Stimulated activated effector memory CD8-positive, alpha-beta T cell treated with anti-CD3 and anti-CD28 coated beads, Interleukin-12 subunit alpha, Interleukin-12 subunit beta, amount 100 ng/mL, for 72 hours (primary cell): ENCODE measurements at regions not wholly inside any gene's neighbourhood (a gene's known extent, or its start where the extent isn't known, plus 50 kb on each side); places are given as distances from the start of the nearest gene placed in this dataset.

Source experiments
- ATAC-seq: fragments of 150-1000 bp; cut with Tn5 transposase; 2 replicates; pipeline ENCODE4 v1.10.0; 2021
- DNase-seq, 2 donors: peaks; one replicate each; pipeline ENCODE4 v3.0.0; 2021 to 2022; ENCODE audit warnings: low spot score in 2 of 2
- H3K27ac Mint-ChIP-seq: one replicate; pipeline ENCODE4 v1.8.0; 2022; ENCODE audit warnings: mild to moderate bottlenecking, mixed read lengths
- H3K36me3 Mint-ChIP-seq: one replicate; pipeline ENCODE4 v1.8.0; 2022; ENCODE audit warnings: mild to moderate bottlenecking, mixed read lengths
- H3K4me1 Mint-ChIP-seq: one replicate; pipeline ENCODE4 v1.8.0; 2022; ENCODE audit warnings: mixed read lengths
- H3K4me3 Mint-ChIP-seq: one replicate; pipeline ENCODE4 v1.8.0; 2022; ENCODE audit warnings: mild to moderate bottlenecking, mixed read lengths
- H3K9me3 Mint-ChIP-seq: one replicate; pipeline ENCODE4 v1.8.0; 2022; ENCODE audit warnings: mixed read lengths

DNA sequence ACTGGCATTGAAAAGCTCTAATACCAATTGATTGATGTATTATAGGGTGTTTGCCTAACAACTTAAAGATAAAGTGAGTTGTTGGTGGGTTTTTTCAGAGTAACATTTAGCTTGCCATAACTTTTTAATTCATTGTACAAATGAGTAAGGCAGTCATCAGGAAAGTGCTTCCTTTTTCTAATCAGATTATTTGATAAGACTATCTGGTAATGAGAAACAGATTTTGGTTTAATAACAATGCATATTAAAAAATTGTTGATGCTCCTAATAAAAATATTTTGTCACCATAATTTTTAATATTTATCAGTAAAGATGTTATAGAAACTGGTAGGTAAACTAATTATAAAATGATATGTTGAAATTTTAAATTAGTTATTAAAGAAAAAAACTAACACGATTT lies 51.3 kb downstream of the BLTP1 start:
- DNase-seq: no peak
- H3K4me1 Mint-ChIP-seq: no peaks in the 10 kb centered on the region
- no peaks in the 10 kb centered on the region for H3K9me3 Mint-ChIP-seq
- H3K4me3 Mint-ChIP-seq: no peak overlapping the region
- peaks cover 89% of the 10 kb centered on the region for H3K36me3 Mint-ChIP-seq
- H3K27ac Mint-ChIP-seq: no peak overlapping the region
- ATAC-seq: no peak

DNA sequence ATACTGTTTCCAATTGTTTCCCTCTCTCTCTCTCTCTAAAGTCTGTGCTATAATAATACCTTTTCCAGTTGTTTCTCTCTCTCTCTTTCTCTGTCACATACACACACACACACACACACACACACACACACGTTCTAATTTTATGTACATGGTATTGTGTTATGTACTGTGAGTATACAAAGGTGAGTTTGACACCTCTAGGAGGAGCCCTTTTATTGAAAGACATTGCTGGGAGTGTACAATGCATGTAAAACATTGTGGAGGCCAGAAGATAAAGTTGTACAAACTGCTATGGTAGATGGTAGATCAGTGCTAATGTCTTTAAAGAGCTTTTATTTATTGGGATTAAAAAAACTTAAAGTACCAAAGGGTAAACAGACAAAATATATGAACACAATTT lies 53.6 kb downstream of the BLTP1 start:
- no peak overlapping the region for H3K27ac Mint-ChIP-seq
- no peak for ATAC-seq
- H3K4me1 Mint-ChIP-seq: no peaks in the 10 kb centered on the region
- H3K9me3 Mint-ChIP-seq: no peaks in the 10 kb centered on the region
- DNase-seq: no peak
- no peak overlapping the region for H3K4me3 Mint-ChIP-seq
- peaks cover 89% of the 10 kb centered on the region for H3K36me3 Mint-ChIP-seq

DNA sequence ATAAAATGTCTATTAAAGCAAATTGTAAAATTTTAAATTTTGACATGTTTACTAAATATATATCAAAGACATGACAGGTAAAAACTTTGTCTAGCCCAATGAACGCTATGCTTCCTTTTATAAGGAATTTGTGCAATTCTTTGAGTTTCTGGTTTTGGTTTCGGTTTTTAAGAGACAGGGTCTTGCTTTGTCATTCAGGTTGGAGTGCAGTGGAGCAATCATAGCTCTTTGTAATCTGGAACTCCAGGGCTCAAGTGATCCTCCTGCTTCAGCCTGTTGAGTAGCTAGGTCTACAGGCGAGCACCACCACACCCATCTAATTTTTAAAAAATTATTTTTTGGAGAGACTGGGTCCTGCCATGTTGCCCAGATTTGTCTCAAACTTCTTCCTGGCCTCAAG lies 60.7 kb downstream of the BLTP1 start:
- peaks cover 59% of the 10 kb centered on the region for H3K36me3 Mint-ChIP-seq
- no peak overlapping the region for H3K4me3 Mint-ChIP-seq
- DNase-seq (no peak), ATAC-seq (no peak)
- no peak overlapping the region for H3K27ac Mint-ChIP-seq
- H3K9me3 Mint-ChIP-seq: no peaks in the 10 kb centered on the region
- H3K4me1 Mint-ChIP-seq: peaks cover 7% of the 10 kb centered on the region

DNA sequence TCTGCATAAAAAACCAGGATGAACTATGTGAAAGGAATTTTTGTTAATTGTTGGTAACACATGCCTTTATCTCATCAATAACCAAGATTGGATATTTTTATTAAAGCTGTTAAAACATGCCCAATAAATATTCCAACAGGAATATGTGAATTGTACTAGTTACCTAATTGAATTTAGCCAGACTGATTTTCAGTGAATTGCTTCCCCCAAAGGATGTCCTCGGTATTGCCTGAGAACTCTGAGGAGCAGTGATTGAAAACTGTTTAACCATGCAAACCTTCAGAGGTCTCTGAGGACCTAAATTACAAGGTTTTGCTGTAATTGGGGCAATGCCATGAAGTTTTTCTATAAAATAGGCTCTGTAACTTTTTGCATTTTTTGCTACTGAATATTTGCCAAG lies 66.6 kb downstream of the BLTP1 start:
- Mint-ChIP-seq H3K9me3 (no peaks in the 10 kb centered on the region), H3K4me1 (peaks cover 13% of the 10 kb centered on the region), H3K27ac (no peak overlapping the region), H3K36me3 (peaks cover 49% of the 10 kb centered on the region), H3K4me3 (no peak overlapping the region)
- DNase-seq (no peak), ATAC-seq (no peak)

DNA sequence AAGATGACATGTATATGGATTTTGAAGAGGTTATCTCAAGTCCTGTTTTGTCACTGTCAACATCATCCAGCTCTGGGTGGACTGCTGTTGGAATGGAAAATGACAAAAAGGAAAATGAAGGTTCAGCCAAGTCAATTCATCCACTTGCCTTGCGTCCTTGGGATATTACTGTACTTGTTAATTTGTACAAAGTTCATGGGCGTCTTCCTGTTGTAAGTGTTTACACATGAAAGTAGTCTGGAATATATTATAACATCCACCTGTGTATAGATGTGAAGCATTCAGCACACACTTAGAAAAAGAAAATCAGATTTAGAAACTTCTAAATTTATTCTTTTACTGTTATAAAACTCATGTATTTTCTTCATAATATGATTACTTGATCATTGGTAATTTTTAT lies 67.2 kb downstream of the BLTP1 start:
- DNase-seq: no peak
- H3K4me1 Mint-ChIP-seq: peaks cover 13% of the 10 kb centered on the region
- peaks cover 51% of the 10 kb centered on the region for H3K36me3 Mint-ChIP-seq

DNA sequence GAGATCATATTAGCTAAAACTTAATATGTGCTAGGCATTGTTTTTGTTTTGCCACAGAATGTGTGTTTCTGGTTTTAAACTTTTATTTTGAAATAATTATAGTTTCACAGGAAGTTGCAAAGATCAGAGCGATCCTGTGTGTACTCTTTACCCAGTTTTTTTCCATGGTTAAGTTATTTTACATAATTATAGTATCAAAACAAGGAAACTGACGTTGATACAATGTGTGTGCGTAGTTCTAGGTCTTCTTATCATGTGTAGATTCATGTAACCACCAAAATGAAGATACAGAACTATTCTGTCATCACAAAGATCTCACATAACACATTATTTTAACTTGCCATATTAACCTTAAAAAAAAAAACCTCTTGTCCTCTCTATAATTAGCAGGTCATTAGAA lies 69.2 kb downstream of the BLTP1 start:
- Mint-ChIP-seq H3K9me3 (no peaks in the 10 kb centered on the region), H3K4me1 (peaks cover 13% of the 10 kb centered on the region), H3K4me3 (no peak overlapping the region), H3K27ac (no peak overlapping the region), H3K36me3 (peaks cover 58% of the 10 kb centered on the region)
- DNase-seq (no peak), ATAC-seq (no peak)

More for the DNA sequence above, 67.2 kb downstream of the BLTP1 start:
- Mint-ChIP-seq H3K9me3 (no peaks in the 10 kb centered on the region), H3K27ac (no peak overlapping the region), H3K4me3 (no peak overlapping the region)
- no peak for ATAC-seq

DNA sequence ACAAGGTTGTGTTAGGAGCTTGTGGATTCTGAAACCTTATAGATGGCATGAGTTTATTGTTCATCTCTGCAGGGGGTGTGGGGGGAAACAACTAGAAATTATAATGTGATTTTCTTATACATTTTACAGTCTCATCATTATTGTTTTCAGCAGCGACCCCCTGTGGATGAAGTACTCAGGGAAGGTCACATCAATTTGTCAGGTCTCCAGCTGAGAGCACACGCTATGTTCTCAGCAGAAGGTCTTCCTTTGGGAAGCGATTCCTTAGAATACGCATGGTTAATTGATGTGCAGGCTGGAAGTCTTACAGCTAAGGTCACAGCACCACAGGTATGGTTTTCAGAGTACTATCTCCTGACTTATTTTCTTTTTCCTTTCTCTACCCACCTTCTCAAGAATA lies 72.2 kb downstream of the BLTP1 start:
- no peak overlapping the region for H3K27ac Mint-ChIP-seq
- DNase-seq: no peak
- peaks cover 58% of the 10 kb centered on the region for H3K36me3 Mint-ChIP-seq
- ATAC-seq: no peak
- H3K4me1 Mint-ChIP-seq: peaks cover 6% of the 10 kb centered on the region
- H3K9me3 Mint-ChIP-seq: no peaks in the 10 kb centered on the region
- H3K4me3 Mint-ChIP-seq: no peak overlapping the region

DNA sequence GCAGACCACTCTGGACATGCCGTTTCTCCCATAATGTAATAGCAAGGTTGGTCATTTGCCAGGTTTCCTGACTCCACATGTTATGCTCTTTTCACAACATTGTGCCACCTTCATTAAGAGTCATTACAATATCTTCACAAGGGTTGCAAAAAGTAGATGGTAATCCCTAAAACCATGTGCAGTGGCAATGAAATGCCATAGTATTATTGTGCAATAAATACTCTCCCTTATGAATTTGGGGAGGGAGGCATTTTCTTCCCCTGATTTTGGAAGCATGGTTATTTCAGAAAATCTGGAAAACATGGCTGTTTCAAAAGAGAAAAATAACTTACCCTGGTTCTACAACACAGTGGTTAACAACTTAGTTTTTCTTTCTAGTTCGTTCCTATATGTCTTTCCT lies 75.1 kb downstream of the BLTP1 start:
- ATAC-seq: no peak
- no peak overlapping the region for H3K27ac Mint-ChIP-seq
- H3K36me3 Mint-ChIP-seq: peaks cover 63% of the 10 kb centered on the region

DNA sequence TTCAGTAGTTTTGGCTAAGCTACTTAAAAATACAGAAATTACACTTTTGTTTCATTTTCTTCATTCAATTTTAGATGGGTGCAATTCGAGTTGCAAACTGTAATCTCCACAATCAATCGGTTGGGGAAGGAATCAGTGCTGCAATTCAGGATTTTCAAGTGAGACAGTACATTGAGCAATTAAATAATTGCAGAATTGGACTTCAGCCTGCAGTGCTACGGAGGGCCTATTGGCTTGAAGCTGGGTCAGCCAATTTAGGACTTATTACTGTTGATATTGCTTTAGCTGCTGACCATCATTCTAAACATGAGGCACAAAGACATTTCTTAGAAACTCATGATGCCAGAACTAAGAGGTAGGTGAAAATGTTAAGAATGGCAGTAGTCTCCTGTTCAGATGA lies 77.7 kb downstream of the BLTP1 start:
- peak overlapping the region; percentile 58 for H3K27ac Mint-ChIP-seq
- DNase-seq: no peak
- H3K9me3 Mint-ChIP-seq: no peaks in the 10 kb centered on the region
- peaks cover 48% of the 10 kb centered on the region for H3K36me3 Mint-ChIP-seq
- no peak for ATAC-seq
- no peak overlapping the region for H3K4me3 Mint-ChIP-seq
- peaks cover 6% of the 10 kb centered on the region for H3K4me1 Mint-ChIP-seq

More for the DNA sequence above, 75.1 kb downstream of the BLTP1 start:
- H3K4me3 Mint-ChIP-seq: no peak overlapping the region
- no peaks in the 10 kb centered on the region for H3K9me3 Mint-ChIP-seq
- no peak for DNase-seq
- H3K4me1 Mint-ChIP-seq: peaks cover 6% of the 10 kb centered on the region

DNA sequence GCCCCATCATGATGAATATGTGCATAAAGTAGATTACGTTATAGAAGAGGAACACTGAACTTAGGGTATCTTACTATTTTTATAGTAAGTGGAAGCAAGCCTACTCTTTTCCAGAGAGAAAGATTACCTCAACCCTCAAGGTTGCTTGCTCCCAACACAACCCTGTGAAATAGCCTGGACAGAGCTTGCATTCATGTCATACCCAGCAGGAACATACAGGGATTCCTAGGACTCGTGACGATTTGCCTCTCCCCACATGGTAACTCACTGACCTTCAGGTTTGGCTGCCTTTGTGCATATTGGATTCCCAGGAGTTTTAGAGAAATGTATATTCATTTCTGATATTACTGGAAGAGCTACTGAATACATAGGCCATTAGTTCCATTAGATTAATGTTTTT lies 80.5 kb downstream of the BLTP1 start:
- H3K4me3 Mint-ChIP-seq: no peak overlapping the region
- H3K4me1 Mint-ChIP-seq: peaks cover 6% of the 10 kb centered on the region
- no peak for ATAC-seq
- H3K9me3 Mint-ChIP-seq: no peaks in the 10 kb centered on the region
- DNase-seq: no peak
- H3K36me3 Mint-ChIP-seq: peaks cover 47% of the 10 kb centered on the region
- H3K27ac Mint-ChIP-seq: no peak overlapping the region

DNA sequence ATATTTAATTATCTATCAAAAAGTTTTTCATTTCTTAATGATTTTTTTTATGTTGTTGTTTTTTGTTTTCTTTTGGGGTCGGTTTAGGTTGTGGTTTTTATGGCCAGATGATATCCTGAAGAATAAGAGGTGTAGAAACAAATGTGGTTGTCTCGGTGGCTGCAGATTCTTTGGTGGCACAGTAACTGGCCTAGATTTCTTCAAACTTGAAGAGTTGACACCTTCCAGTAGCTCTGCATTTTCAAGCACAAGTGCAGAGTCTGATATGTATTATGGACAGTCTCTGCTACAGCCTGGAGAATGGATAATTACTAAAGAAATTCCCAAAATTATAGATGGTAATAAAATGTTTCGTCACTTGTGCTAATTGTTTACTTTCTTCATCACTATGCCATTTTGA lies 82.6 kb downstream of the BLTP1 start:
- H3K4me3 Mint-ChIP-seq: no peak overlapping the region
- H3K36me3 Mint-ChIP-seq: peaks cover 43% of the 10 kb centered on the region
- DNase-seq: no peak
- H3K27ac Mint-ChIP-seq: peak overlapping the region; percentile 29
- no peak for ATAC-seq
- peaks cover 6% of the 10 kb centered on the region for H3K4me1 Mint-ChIP-seq
- H3K9me3 Mint-ChIP-seq: no peaks in the 10 kb centered on the region

DNA sequence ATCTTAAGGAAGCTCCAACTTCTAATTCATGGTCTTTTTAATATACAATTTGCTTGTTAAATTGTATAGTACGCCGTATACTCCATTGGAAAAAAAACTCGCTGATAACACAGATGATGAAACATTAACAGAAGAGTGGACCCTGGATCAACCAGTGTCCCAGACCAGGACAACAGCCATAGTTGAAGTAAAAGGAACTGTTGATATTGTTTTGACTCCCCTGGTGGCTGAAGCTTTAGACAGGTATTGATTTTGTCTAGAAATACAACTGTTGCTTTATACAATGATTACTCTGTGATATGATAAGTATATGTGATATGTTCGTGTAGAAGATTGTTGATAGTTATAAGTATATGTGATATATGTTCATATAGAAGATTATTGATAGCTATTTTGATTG lies 91.7 kb downstream of the BLTP1 start:
- Mint-ChIP-seq H3K4me1 (no peaks in the 10 kb centered on the region), H3K9me3 (no peaks in the 10 kb centered on the region), H3K27ac (no peak overlapping the region), H3K36me3 (peaks cover 68% of the 10 kb centered on the region), H3K4me3 (no peak overlapping the region)
- ATAC-seq: no peak
- no peak for DNase-seq

DNA sequence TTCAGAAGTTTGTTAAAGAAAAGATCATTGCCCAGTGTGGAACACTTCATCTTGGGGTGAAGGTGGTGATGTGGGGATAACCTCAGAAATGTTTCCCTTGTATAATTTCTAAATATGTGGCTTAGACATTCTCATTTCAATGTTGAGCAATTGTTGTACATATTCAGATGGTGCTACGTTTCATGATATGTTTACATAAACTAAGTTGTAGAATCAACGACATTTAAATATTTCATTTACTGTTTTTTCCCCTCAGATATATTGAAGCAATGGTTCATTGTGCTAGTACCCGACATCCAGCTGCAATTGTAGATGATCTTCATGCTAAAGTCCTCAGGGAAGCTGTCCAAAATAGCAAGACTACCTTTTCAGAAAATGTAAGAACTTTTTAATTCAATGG lies 92.6 kb downstream of the BLTP1 start:
- ATAC-seq (no peak), DNase-seq (no peak)
- no peaks in the 10 kb centered on the region for H3K4me1 Mint-ChIP-seq
- H3K9me3 Mint-ChIP-seq: no peaks in the 10 kb centered on the region
- no peak overlapping the region for H3K4me3 Mint-ChIP-seq
- no peak overlapping the region for H3K27ac Mint-ChIP-seq
- H3K36me3 Mint-ChIP-seq: peaks cover 73% of the 10 kb centered on the region

DNA sequence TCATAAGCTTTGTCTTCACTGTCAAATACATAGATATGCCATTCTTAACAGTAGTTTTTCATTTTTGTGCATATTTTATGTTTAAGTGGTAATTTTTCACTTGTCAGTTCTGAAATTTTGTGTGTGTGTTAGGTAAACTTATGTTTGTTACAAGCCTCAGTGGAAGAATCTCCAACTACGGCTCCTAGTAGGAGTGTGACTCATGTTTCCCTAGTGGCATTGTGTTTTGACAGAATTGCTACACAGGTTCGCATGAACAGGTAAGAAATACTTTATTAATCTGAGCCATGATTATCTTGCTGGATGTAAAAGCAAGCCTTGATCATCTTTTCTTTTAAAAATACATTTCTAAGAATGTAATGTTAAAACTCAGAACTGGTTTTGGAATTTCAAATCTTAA lies 94.4 kb downstream of the BLTP1 start:
- ATAC-seq (no peak), DNase-seq (no peak)
- Mint-ChIP-seq H3K9me3 (no peaks in the 10 kb centered on the region), H3K4me3 (no peak overlapping the region), H3K36me3 (peaks cover 80% of the 10 kb centered on the region), H3K4me1 (no peaks in the 10 kb centered on the region), H3K27ac (no peak overlapping the region)

DNA sequence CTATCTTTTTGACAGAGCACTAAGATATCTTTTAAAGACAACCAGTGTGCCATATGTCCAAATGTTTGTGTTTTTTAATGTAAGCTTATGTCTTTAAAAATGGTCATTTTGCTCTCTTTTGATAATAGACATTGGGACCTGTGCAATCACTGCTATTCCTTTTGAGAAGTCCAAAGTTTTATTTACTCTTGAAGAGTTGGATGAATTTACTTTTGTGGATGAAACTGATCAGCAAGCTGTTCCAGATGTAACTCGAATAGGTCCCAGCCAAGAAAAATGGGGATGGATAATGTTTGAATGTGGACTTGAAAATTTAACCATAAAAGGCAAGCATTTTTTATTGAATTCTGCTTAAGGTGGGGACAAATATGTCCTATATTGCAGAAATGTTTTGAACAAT lies 97.2 kb downstream of the BLTP1 start:
- H3K36me3 Mint-ChIP-seq: peaks cover 98% of the 10 kb centered on the region

DNA sequence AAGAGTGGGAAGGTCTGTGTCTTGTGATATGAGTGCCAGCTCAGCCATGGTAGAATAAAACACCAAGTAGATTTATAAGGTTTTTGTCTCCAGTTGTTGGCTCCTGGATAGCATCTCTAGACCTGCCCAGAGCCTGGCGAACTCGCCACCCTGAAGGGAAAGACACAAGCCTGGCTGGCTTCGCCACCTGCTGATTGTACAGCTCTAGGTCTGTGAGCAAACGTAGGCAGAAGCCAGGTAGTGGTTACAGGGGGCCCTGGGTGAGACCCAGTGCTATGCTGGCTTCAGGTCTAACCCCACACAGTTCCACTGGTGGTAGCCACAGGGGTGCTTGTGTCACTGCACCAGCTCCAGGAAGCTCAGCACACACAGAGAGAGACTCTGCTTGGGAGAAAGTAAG lies 100.5 kb downstream of the BLTP1 start:
- Mint-ChIP-seq H3K4me1 (no peaks in the 10 kb centered on the region), H3K27ac (peak overlapping the region; percentile 43), H3K36me3 (peaks cover 94% of the 10 kb centered on the region), H3K9me3 (no peaks in the 10 kb centered on the region), H3K4me3 (no peak overlapping the region)
- ATAC-seq (no peak), DNase-seq (no peak)

More for the DNA sequence above, 97.2 kb downstream of the BLTP1 start:
- H3K4me3 Mint-ChIP-seq: no peak overlapping the region
- no peaks in the 10 kb centered on the region for H3K9me3 Mint-ChIP-seq
- H3K27ac Mint-ChIP-seq: no peak overlapping the region
- no peak for ATAC-seq
- no peaks in the 10 kb centered on the region for H3K4me1 Mint-ChIP-seq
- no peak for DNase-seq

DNA sequence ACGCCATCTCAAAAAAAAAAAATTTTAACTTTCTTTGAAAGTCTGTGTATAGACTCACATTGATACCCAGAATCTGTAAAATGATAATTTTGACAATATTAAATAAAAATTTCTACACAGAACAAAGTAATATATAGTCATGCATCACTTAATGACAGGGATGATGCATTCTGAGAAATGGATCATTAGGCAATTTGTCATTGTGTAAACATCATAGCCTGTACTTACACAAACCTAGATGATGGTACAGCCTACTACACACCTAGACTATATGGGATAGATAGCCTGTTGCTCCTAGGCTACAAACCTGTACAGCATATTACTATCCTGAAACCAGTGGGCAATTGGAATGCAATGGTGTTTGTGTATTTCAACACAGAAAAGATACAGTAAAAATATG lies 107.7 kb downstream of the BLTP1 start:
- no peak for DNase-seq
- Mint-ChIP-seq H3K4me3 (no peak overlapping the region), H3K27ac (no peak overlapping the region), H3K9me3 (no peaks in the 10 kb centered on the region), H3K36me3 (peaks cover 89% of the 10 kb centered on the region), H3K4me1 (no peaks in the 10 kb centered on the region)
- no peak for ATAC-seq
